Trophoblast cell (in vitro differentiated cells and primary cell): ENCODE measurements at regions not wholly inside any gene's neighbourhood (a gene's known extent, or its start where the extent isn't known, plus 50 kb on each side); places are given as distances from the start of the nearest gene placed in this dataset.

Experiments
- DNase-seq, 2 donors: peaks; one replicate each; pipeline ENCODE4 v3.0.0-alpha.2; 2016
- H2AFZ ChIP-seq: 2 replicates; pipeline ENCODE4 v1.6.1; 2013; ENCODE audit warnings: low read length, moderate library complexity, mild to moderate bottlenecking; ENCODE audit not compliant: insufficient read depth, poor library complexity
- H2AK5ac ChIP-seq: 2 replicates; pipeline ENCODE4 v1.6.1; 2013; ENCODE audit warnings: mild to moderate bottlenecking, low read length
- H2BK120ac ChIP-seq: 2 replicates; pipeline ENCODE4 v1.6.1; 2013; ENCODE audit warnings: low read length, mild to moderate bottlenecking, moderate library complexity; ENCODE audit not compliant: insufficient read depth, poor library complexity
- H2BK12ac ChIP-seq: 2 replicates; pipeline ENCODE4 v1.6.1; 2013; ENCODE audit warnings: mild to moderate bottlenecking, low read length, moderate library complexity
- H2BK5ac ChIP-seq: 2 replicates; pipeline ENCODE4 v1.6.1; 2013; ENCODE audit warnings: low read length, low read depth, moderate library complexity, mild to moderate bottlenecking; ENCODE audit not compliant: poor library complexity
- H3K14ac ChIP-seq: 2 replicates; pipeline ENCODE4 v1.6.1; 2013; ENCODE audit warnings: mild to moderate bottlenecking, low read length
- H3K18ac ChIP-seq: 2 replicates; pipeline ENCODE4 v1.6.1; 2013; ENCODE audit warnings: mild to moderate bottlenecking, low read length
- H3K23ac ChIP-seq: 2 replicates; pipeline ENCODE4 v1.6.1; 2013; ENCODE audit warnings: low read length
- H3K27ac ChIP-seq: 2 replicates; pipeline ENCODE4 v1.5.1; 2013; ENCODE audit warnings: low read depth, mild to moderate bottlenecking, inconsistent platforms, low read length, moderate library complexity
- H3K27me3 ChIP-seq: 2 replicates; pipeline ENCODE4 v1.6.1; 2013; ENCODE audit warnings: inconsistent platforms, mild to moderate bottlenecking, low read length, moderate library complexity; ENCODE audit not compliant: insufficient read depth
- H3K36me3 ChIP-seq, 2 experiments: 1 replicate in 1 of 2; 2 replicates in 1 of 2; pipeline ENCODE4 v1.6.1; 2013; ENCODE audit warnings: low read length in 2 of 2, mild to moderate bottlenecking in 2 of 2, moderate library complexity in 1 of 2; ENCODE audit not compliant: insufficient read depth in 2 of 2, control insufficient read depth in 1 of 2
- H3K4ac ChIP-seq: 2 replicates; pipeline ENCODE4 v1.6.1; 2013; ENCODE audit warnings: low read depth, mild to moderate bottlenecking, low read length, moderate library complexity
- H3K4me1 ChIP-seq, 2 experiments: 1 replicate in 1 of 2; 2 replicates in 1 of 2; pipeline ENCODE4 v1.6.1; 2013; ENCODE audit warnings: low read length in 2 of 2, mild to moderate bottlenecking in 2 of 2, moderate library complexity in 1 of 2; ENCODE audit not compliant: insufficient read depth in 2 of 2, control insufficient read depth in 1 of 2
- H3K4me2 ChIP-seq: 2 replicates; pipeline ENCODE4 v1.6.1; 2013; ENCODE audit warnings: inconsistent platforms, mild to moderate bottlenecking, low read length, moderate library complexity
- H3K4me3 ChIP-seq: 2 replicates; pipeline ENCODE4 v1.5.1; 2013; ENCODE audit warnings: mild to moderate bottlenecking, low read depth, low read length, inconsistent platforms
- H3K79me1 ChIP-seq: one replicate; pipeline ENCODE4 v1.6.1; 2013; ENCODE audit warnings: low read length
- H3K79me2 ChIP-seq: 2 replicates; pipeline ENCODE4 v1.6.1; 2013; ENCODE audit warnings: low read length, mild to moderate bottlenecking; ENCODE audit not compliant: control insufficient read depth, insufficient read depth, poor library complexity
- H3K9ac ChIP-seq: 2 replicates; pipeline ENCODE4 v1.6.1; 2013; ENCODE audit warnings: mild to moderate bottlenecking, low read length
- H3K9me3 ChIP-seq: 2 replicates; pipeline ENCODE4 v1.6.1; 2013; ENCODE audit warnings: low read depth, mild to moderate bottlenecking, control low read depth, inconsistent platforms, low read length; ENCODE audit not compliant: insufficient read depth
- H4K12ac ChIP-seq: 2 replicates; pipeline ENCODE4 v1.6.1; 2013; ENCODE audit warnings: low read depth, mild to moderate bottlenecking, low read length, moderate library complexity
- H4K8ac ChIP-seq: 2 replicates; pipeline ENCODE4 v1.6.1; 2013; ENCODE audit warnings: low read depth, mild to moderate bottlenecking, low read length, moderate library complexity
- H4K91ac ChIP-seq: one replicate; pipeline ENCODE4 v1.6.1; 2013; ENCODE audit warnings: low read depth, mild to moderate bottlenecking, low read length, moderate library complexity
- WGBS: extraction: QIAGEN DNeasy Blood & Tissue Kit; methylation state at CpG from one replicate; pipeline ENCODE4 v1.1.7; 2013; ENCODE audit warnings: missing lambda C conversion rate; ENCODE audit not compliant: insufficient read length, insufficient coverage; ENCODE audit errors: extremely low coverage; 5-methylcytosine and 5-hydroxymethylcytosine counted together

DNA sequence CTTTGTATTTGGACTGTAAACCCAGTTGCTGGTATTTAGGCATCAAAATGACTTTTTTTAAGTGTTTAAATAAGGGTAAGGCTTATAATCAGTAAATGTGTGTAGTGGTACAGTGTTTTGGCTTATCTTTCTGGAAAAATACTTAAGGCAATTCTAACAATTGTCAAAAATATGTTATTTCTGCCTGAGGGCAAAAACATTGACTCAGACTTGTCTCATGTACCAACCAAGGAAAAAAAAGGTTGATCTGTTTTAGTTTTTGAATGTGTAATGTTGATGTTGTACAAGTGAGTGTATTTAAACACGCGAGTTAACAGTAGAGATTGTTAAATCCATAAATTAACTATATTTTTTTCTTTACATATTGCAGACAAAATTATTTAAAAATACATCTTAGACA is 277.8 kb upstream of the TYRP1 start:
- H3K14ac ChIP-seq = no peak overlapping the region
- H3K23ac ChIP-seq = no peak overlapping the region
- H2BK5ac ChIP-seq = no peak overlapping the region
- no peak overlapping the region for H2AK5ac ChIP-seq
- H4K91ac ChIP-seq = no peak overlapping the region
- H2BK120ac ChIP-seq = no peak overlapping the region
- H3K36me3 ChIP-seq = no peaks in the 10 kb centered on the region
- H3K4me1 ChIP-seq = no peaks in the 10 kb centered on the region
- H2BK12ac ChIP-seq = no peak overlapping the region
- no peak overlapping the region for H2AFZ ChIP-seq
- H3K27me3 ChIP-seq = no peaks in the 10 kb centered on the region
- H3K4ac ChIP-seq = no peak overlapping the region
- H3K79me2 ChIP-seq = no peaks in the 10 kb centered on the region
- no peak overlapping the region for H4K12ac ChIP-seq
- no CpG with 5 or more reads among the region's 2 CpGs for WGBS
- no peak overlapping the region for H4K8ac ChIP-seq
- DNase-seq = peak in 1 of 2 donors; percentile 84
- H3K4me3 ChIP-seq = no peak overlapping the region
- H3K27ac ChIP-seq = peak overlapping the region; percentile 47
- peaks cover 7% of the 10 kb centered on the region for H3K79me1 ChIP-seq
- H3K9me3 ChIP-seq = no peaks in the 10 kb centered on the region
- no peak overlapping the region for H3K4me2 ChIP-seq
- H3K18ac ChIP-seq = no peak overlapping the region
- H3K9ac ChIP-seq = no peak overlapping the region

DNA sequence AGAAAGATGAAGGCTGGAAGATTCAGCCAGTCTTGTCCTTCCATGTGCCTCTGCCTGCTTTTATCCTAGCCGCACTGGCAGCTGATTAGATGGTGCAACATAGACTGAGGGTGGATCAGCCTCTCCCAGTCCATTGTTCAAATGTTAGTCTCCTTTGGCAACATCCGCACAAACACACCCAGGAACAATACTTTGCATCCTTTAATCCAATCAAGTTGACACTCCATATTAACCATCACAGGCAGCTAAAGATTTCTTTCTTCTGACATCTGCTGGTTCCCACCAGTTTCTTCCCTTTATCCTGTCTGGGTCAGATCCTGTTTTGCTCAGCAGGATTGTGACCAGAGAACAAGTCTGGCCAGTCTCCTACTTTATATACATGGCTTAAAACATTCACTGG is 276.5 kb upstream of the TYRP1 start:
- H3K14ac ChIP-seq = peak overlapping the region; percentile 65

DNA sequence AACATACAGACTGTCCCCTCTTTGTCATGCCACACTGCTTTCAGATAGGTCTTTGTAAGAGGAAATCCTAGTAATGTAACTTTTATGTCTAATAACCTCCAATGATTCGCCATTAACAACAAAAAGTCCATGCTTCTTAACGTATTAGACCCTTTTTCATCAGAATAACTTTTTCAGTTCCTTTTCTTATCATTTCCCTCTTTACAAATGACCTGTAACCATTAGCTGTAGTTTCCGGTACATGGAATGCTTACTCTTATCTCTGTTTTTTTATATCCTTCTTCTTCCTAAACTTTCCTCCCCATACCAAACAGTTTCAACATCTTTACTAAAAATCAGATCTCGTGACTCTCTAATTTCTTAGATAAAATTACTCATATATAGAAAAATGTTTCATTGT is 268.9 kb upstream of the TYRP1 start:
- Histone ChIP-seq H4K12ac (no peak overlapping the region), H3K4ac (no peak overlapping the region), H2AFZ (no peak overlapping the region), H3K4me1 (no peaks in the 10 kb centered on the region), H3K14ac (no peak overlapping the region), H3K79me1 (no peaks in the 10 kb centered on the region), H2BK12ac (no peak overlapping the region), H4K8ac (no peak overlapping the region), H4K91ac (no peak overlapping the region), H3K27ac (no peak overlapping the region), H3K9me3 (no peaks in the 10 kb centered on the region), H3K18ac (no peak overlapping the region), H3K27me3 (no peaks in the 10 kb centered on the region), H2AK5ac (no peak overlapping the region), H3K23ac (no peak overlapping the region), H3K79me2 (no peaks in the 10 kb centered on the region), H3K36me3 (no peaks in the 10 kb centered on the region), H3K4me2 (no peak overlapping the region), H2BK120ac (no peak overlapping the region), H3K4me3 (no peak overlapping the region), H2BK5ac (no peak overlapping the region), H3K9ac (no peak overlapping the region)
- 100% methylated on average over 1 of the region's 4 CpGs for WGBS
- DNase-seq = no peak

More for the DNA sequence above, 276.5 kb upstream of the TYRP1 start:
- no peak for DNase-seq
- Histone ChIP-seq H3K36me3 (no peaks in the 10 kb centered on the region), H3K18ac (peak overlapping the region; percentile 58), H3K79me1 (peaks cover 7% of the 10 kb centered on the region), H2BK5ac (peak overlapping the region; percentile 52), H3K4me2 (no peak overlapping the region), H3K9me3 (no peaks in the 10 kb centered on the region), H2BK120ac (peak overlapping the region; percentile 79), H3K79me2 (no peaks in the 10 kb centered on the region), H2AFZ (no peak overlapping the region), H4K8ac (no peak overlapping the region), H3K4me3 (no peak overlapping the region), H4K91ac (peak overlapping the region; percentile 93), H3K27ac (peak overlapping the region; percentile 81), H2BK12ac (no peak overlapping the region), H3K4ac (no peak overlapping the region), H3K27me3 (no peaks in the 10 kb centered on the region), H3K23ac (no peak overlapping the region), H4K12ac (no peak overlapping the region), H2AK5ac (no peak overlapping the region), H3K4me1 (no peaks in the 10 kb centered on the region), H3K9ac (no peak overlapping the region)
- WGBS = no CpG with 5 or more reads among the region's 2 CpGs

- Histone ChIP-seq H3K27ac (no peak overlapping the region), H3K4ac (no peak overlapping the region), H3K4me2 (no peak overlapping the region), H3K14ac (no peak overlapping the region), H2AK5ac (no peak overlapping the region), H3K79me2 (no peaks in the 10 kb centered on the region), H3K27me3 (no peaks in the 10 kb centered on the region), H3K9me3 (no peaks in the 10 kb centered on the region), H2AFZ (peak overlapping the region; percentile 50), H3K4me1 (no peaks in the 10 kb centered on the region), H3K79me1 (no peaks in the 10 kb centered on the region), H3K9ac (no peak overlapping the region), H4K91ac (peak overlapping the region; percentile 43), H3K23ac (no peak overlapping the region), H4K12ac (no peak overlapping the region), H3K18ac (no peak overlapping the region), H3K4me3 (no peak overlapping the region), H3K36me3 (no peaks in the 10 kb centered on the region), H2BK5ac (no peak overlapping the region), H2BK120ac (no peak overlapping the region), H4K8ac (peak overlapping the region; percentile 1), H2BK12ac (peak overlapping the region; percentile 49)
- WGBS = 100% methylated on average over 1 of the region's 8 CpGs
- DNase-seq = peak in 1 of 2 donors; percentile 15
Measured at GRCh38 chr9:12425878-12426864, 267.0 kb upstream of the TYRP1 start.
